Muscle of arm (tissue), 1 donor: ENCODE measurements at regions not wholly inside any gene's neighbourhood (a gene's known extent, or its start where the extent isn't known, plus 50 kb on each side); places are given as distances from the start of the nearest gene placed in this dataset.
"Not testable (repeated sequence)": the region's sequence is repeated elsewhere in the genome, so short reads cannot be mapped to it uniquely, and the experiment has no call there.

Experiments
- DNase-seq: peaks from one replicate; pipeline ENCODE4 v3.0.0-alpha.2; 2013

DNA sequence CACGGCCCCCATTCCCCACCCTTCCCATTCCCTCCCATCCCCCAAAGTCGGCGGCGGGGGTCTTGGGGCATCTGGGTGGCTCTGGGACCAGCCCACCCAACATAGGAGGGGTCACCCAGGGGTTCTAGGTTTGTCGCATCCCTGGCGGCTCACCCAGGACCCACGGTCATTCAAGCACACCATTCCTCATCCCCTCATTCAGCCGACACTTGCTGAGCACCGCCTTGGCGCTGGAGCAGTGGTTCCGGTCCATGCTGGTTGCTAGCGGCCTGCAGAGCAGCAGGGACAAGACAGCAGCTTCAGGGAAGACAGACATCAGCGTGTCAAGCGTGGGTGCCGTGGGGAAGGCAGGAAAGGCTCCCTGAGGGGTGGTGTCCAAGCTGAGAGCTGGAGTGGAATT lies 50.5 kb upstream of the OTOS start:
- no peak for DNase-seq

DNA sequence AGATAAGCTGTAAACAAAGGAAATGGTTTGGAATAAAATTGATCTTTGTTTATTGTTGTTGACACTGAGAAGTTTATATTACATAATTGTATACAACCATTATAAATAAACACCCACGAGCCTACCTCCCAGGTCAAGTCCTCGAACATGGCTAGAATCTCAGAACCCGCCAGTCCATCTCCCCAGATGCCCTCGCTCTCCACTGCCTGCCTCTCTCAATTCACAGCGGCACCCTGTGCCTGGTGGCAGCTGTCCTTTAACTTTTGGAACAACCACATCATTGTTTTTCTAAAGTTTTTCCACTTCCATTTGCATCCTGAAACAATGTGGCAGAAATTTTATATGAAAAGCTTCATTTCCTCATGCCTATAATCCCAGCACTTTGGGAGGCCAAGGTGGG lies 52.2 kb upstream of the OTOS start:
- no peak for DNase-seq

DNA sequence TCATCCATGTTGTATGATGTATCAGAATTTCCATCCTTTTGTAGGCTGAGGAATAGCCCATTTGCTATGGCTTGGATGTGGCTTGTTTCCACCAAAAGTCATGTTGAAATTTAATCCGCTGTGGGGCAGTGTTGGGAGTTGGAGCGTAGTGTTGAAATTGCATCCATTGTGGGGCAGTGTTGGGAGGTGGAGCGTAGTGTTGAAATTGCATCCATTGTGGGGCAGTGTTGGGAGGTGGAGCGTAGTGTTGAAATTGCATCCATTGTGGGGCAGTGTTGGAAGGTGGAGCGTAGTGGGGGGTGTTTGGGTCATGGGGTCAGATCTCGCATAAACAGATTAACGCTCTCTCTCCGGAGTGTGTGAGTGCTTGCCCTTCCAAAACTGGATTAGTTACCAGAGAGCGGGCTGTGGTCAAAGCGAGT lies 53.9 kb upstream of the OTOS start:
- DNase-seq: not testable (repeated sequence)

GRCh38 chr2:240195316-240195861 lies 54.9 kb upstream of the OTOS start:
- DNase-seq: no peak

- no peak for DNase-seq
These were observed 56.4 kb upstream of the OTOS start for GRCh38 chr2:240196716-240197461.

GRCh38 chr2:240197462-240198139 lies 57.1 kb upstream of the OTOS start:
- DNase-seq: no peak

- DNase-seq: no peak
These were observed 57.8 kb upstream of the OTOS start for GRCh38 chr2:240198226-240198625.

DNA sequence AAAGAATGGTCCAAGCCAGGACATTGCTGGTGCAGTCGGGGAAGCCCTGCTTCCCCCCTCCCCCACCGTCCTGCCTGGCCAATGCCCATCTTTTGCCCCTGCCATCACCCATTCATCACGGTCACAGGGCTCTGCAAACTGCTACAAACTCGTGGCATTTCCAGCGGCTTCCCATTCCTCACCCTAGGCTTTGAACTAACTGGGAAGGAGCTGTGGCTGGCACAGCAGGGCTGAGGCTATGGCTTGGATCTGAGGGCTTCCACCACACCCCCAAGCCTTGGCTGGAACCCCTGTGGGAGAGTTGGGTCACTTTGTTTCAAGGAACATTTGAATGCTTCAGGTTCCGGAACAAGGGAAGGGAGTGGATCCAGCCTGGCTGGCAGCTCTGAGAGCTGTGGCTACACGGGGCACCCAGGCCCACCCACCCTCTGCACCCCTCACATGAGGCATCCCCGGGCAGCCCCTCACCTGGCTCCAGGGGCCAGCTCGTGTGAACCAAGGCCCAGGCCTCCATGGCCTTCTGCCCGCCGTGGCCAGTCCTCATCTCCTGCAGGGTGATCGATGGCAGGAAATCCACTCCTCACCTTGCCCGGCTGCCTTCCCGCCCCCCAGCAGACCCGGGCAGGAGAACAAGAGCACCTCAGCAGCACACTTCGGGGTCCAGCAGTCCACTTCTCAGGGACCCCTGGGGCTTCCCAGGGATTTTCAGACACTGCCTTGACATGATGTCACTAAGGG lies 58.8 kb upstream of the OTOS start:
- DNase-seq: no peak

- DNase-seq: no peak
These were observed 60.0 kb upstream of the OTOS start for GRCh38 chr2:240200230-240201051.

GRCh38 chr2:240201866-240202265 lies 61.4 kb upstream of the OTOS start:
- DNase-seq: no peak

GRCh38 chr2:240202586-240202985 lies 62.1 kb upstream of the OTOS start:
- no peak for DNase-seq

- DNase-seq: no peak
These were observed 62.8 kb upstream of the OTOS start for GRCh38 chr2:240203031-240203787.

DNA sequence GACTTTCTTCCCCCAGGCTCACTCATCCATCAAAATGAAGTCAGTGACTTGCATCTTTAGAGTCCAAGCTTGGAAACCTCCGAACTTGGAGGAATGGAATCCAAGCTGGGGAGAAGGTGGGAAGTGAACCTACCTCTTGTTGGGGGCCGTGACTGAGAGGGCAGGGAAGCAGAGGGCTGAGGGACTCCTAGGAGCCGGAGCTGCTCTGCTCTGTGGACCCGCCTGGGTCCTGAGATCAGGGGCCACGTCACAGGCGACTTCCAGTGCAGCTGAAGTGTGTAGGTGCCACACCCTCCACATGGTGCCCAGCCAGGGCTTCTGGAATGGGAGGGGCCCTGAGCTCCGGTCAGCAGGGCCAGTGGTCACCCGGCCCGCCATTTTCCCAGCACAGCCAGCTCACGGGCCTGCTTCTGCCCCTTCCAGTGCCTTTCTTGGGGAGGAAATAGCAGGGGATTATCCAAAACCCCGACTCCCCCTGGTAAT lies 63.4 kb upstream of the OTOS start:
- DNase-seq: no peak

- no peak for DNase-seq
These were observed 64.2 kb upstream of the OTOS start for GRCh38 chr2:240204431-240205276.

DNA sequence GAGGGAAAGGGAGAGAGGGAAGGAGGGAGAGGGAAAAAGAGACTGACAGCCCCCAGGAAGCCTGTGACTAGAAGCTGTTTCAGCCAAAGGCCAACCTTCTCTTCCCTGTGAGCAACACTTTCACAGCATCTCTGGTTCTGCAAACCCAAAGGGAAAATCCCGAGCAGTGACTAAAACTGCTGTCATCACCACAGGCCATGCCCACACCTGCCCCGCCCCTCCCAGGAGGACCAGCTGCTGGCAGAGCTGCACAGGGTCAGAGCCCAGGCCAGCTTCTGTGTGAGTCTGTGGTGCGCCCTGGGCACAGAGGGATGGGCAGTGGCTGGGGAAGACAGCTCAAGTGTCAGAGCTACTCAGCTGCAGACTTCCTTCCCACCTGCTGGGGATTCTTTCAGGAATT lies 64.9 kb upstream of the OTOS start:
- DNase-seq: no peak

- DNase-seq: no peak
These were observed 65.3 kb upstream of the OTOS start for GRCh38 chr2:240205772-240206171.

DNA sequence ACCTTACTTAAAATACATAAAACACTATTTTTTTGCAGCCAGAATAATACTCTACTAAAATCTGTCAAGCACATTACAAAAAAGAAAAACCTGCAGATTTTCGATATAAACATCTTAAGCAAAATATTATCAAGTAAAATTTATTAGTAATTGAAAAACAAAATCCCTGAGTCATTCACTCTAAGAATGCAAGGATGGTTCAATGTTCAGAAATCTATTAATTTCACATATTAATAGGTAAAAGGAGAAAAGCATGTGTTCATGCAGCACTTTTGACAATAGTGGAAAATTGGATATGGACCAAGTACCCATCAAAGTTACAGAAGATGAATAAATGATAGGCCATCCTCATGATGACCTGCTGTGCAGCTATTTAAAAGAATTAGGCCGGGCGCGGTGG lies 66.2 kb upstream of the OTOS start:
- no peak for DNase-seq

DNA sequence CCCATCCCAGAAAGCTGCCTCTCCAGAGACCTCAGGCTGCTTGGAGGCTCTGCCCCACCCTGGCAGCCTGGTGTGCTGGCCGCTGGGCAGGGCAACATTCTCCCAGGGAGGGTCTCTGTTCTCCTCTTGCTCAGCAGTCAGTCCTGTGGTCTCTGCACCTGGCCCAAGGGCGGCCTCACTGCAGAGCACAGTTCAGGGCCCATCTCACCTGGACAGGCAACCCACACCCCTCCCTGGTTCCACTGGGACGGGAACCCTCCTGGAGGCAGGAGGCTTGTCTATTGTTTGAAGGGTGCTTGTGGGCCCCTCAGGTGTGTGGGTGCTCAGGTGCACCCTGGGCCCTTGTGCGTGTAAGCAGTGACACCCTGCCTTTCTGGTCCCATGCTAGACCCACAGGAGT lies 67.2 kb upstream of the OTOS start:
- no peak for DNase-seq

- DNase-seq: no peak
These were observed 67.6 kb upstream of the OTOS start for GRCh38 chr2:240208096-240208495.
